Thoracic aorta (tissue), 2 donors: ENCODE measurements at regions not wholly inside any gene's neighbourhood (a gene's known extent, or its start where the extent isn't known, plus 50 kb on each side); places are given as distances from the start of the nearest gene placed in this dataset.

Source experiments
- ATAC-seq: fragments of 150-250 bp; one replicate; pipeline ENCODE4 v1.8.0; 2017; ENCODE audit warnings: low read depth; ENCODE audit not compliant: insufficient number of reproducible peaks, low FRiP score
- DNase-seq: peaks from one replicate; pipeline ENCODE4 v3.0.0-alpha.2; 2020; ENCODE audit warnings: low spot score
- H3K27ac ChIP-seq, 2 donors: fragments of 200-600 bp; sonication (generic); 1 replicate in 1 of 2; 2 replicates in 1 of 2; pipeline ENCODE4 v1.5.1; 2016; ENCODE audit warnings: mild to moderate bottlenecking in 2 of 2, moderate library complexity in 2 of 2
- H3K27me3 ChIP-seq: fragments of 200-600 bp; sonication (generic); replicated peaks from 2 replicates; pipeline ENCODE4 v1.6.0; 2016; ENCODE audit warnings: mild to moderate bottlenecking; ENCODE audit not compliant: insufficient read depth
- H3K36me3 ChIP-seq: fragments of 200-600 bp; sonication (generic); one replicate; pipeline ENCODE4 v1.5.1; 2016
- H3K4me1 ChIP-seq, 2 donors: fragments of 200-600 bp; sonication (generic); 1 replicate in 1 of 2; 2 replicates in 1 of 2; pipeline versions ENCODE4 v1.5.1 to v1.6.0; 2016; ENCODE audit warnings: low read depth in 2 of 2, mild to moderate bottlenecking in 1 of 2; ENCODE audit not compliant: control insufficient read depth in 1 of 2
- H3K4me3 ChIP-seq: fragments of 200-600 bp; sonication (generic); 2 replicates; pipeline ENCODE4 v1.5.1; 2016; ENCODE audit warnings: mild to moderate bottlenecking
- H3K9me3 ChIP-seq: fragments of 200-600 bp; sonication (generic); 2 replicates; pipeline ENCODE4 v1.5.1; 2016
- CTCF ChIP-seq: fragments of 200-600 bp; sonication (generic); IDR thresholded peaks from one replicate; pipeline ENCODE4 v1.5.1; 2019; ENCODE audit warnings: antibody characterized with exemption

GRCh38 chr9:81132318-81132717 is 557.0 kb downstream of the TLE1 start:
- no peaks in the 10 kb centered on the region for H3K4me1 ChIP-seq
- ATAC-seq (no peak), DNase-seq (no peak)
- no peak overlapping the region for H3K27ac ChIP-seq
- H3K36me3 ChIP-seq = no peaks in the 10 kb centered on the region
- no peaks in the 10 kb centered on the region for H3K9me3 ChIP-seq
- TF ChIP-seq CTCF = no peak
- H3K4me3 ChIP-seq = no peak overlapping the region
- no peaks in the 10 kb centered on the region for H3K27me3 ChIP-seq

GRCh38 chr9:81128701-81129100 is 560.6 kb downstream of the TLE1 start:
- Histone ChIP-seq H3K4me1 (no peaks in the 10 kb centered on the region), H3K27ac (no peak overlapping the region), H3K36me3 (no peaks in the 10 kb centered on the region), H3K27me3 (no peaks in the 10 kb centered on the region), H3K9me3 (no peaks in the 10 kb centered on the region), H3K4me3 (no peak overlapping the region)
- TF ChIP-seq CTCF = no peak
- no peak for DNase-seq
- no peak for ATAC-seq

GRCh38 chr9:81125446-81126092 is 563.8 kb downstream of the TLE1 start:
- ATAC-seq = no peak
- no peaks in the 10 kb centered on the region for H3K4me1 ChIP-seq
- no peaks in the 10 kb centered on the region for H3K9me3 ChIP-seq
- DNase-seq = no peak
- no peaks in the 10 kb centered on the region for H3K27me3 ChIP-seq
- no peaks in the 10 kb centered on the region for H3K36me3 ChIP-seq
- TF ChIP-seq CTCF = no peak
- H3K27ac ChIP-seq = no peak overlapping the region
- H3K4me3 ChIP-seq = no peak overlapping the region

- no peak for TF ChIP-seq CTCF
- no peaks in the 10 kb centered on the region for H3K4me1 ChIP-seq
- no peak overlapping the region for H3K27ac ChIP-seq
- no peaks in the 10 kb centered on the region for H3K27me3 ChIP-seq
- H3K4me3 ChIP-seq = no peak overlapping the region
- DNase-seq = no peak
- no peaks in the 10 kb centered on the region for H3K9me3 ChIP-seq
- no peak for ATAC-seq
- no peaks in the 10 kb centered on the region for H3K36me3 ChIP-seq
Observed at GRCh38 chr9:81123526-81123925, 565.8 kb downstream of the TLE1 start.

GRCh38 chr9:81122749-81123148 is 566.6 kb downstream of the TLE1 start:
- H3K4me1 ChIP-seq = no peaks in the 10 kb centered on the region
- ATAC-seq (no peak), DNase-seq (no peak)
- H3K4me3 ChIP-seq = no peak overlapping the region
- no peaks in the 10 kb centered on the region for H3K27me3 ChIP-seq
- no peaks in the 10 kb centered on the region for H3K36me3 ChIP-seq
- no peak for TF ChIP-seq CTCF
- H3K27ac ChIP-seq = no peak overlapping the region
- H3K9me3 ChIP-seq = no peaks in the 10 kb centered on the region
